Liver (tissue), 3 donors: ENCODE measurements at regions not wholly inside any gene's neighbourhood (a gene's known extent, or its start where the extent isn't known, plus 50 kb on each side); places are given as distances from the start of the nearest gene placed in this dataset.

Source experiments
- ATF3 ChIP-seq: IDR thresholded peaks from 2 replicates; pipeline ENCODE4 v1.6.1; 2016; ENCODE audit warnings: antibody characterized with exemption
- CTCF ChIP-seq: fragments of 150-350 bp; IDR thresholded peaks from 2 replicates; pipeline ENCODE4 v1.5.1; 2017; ENCODE audit warnings: improper control_type of control experiment, low read depth, low read length; ENCODE audit not compliant: missing input control
- GABPA ChIP-seq, 2 donors: IDR thresholded peaks in 1 of 2; conservative IDR thresholded peaks in 1 of 2; 2 replicates each; pipeline ENCODE4 v1.6.1; 2016; ENCODE audit warnings: antibody characterized with exemption in 2 of 2, mild to moderate bottlenecking in 1 of 2, moderate library complexity in 1 of 2
- MAX ChIP-seq: IDR thresholded peaks from 2 replicates; pipeline ENCODE4 v1.6.1; 2016; ENCODE audit warnings: antibody characterized with exemption
- NR2F2 ChIP-seq: IDR thresholded peaks from 2 replicates; pipeline ENCODE4 v1.6.1; 2016; ENCODE audit warnings: antibody characterized with exemption
- RAD21 ChIP-seq, 2 donors: IDR thresholded peaks; 2 replicates each; pipeline ENCODE4 v1.6.1; 2016; ENCODE audit warnings: antibody characterized with exemption in 2 of 2, mild to moderate bottlenecking in 2 of 2
- YY1 ChIP-seq: IDR thresholded peaks from 2 replicates; pipeline ENCODE4 v1.6.1; 2016; ENCODE audit warnings: antibody characterized with exemption, mild to moderate bottlenecking
- donor health status: healthy.
- donor health status: healthy.

- TF ChIP-seq ATF3 = no peak
- TF ChIP-seq YY1 = no peak
- no peak for TF ChIP-seq CTCF
- no peak for TF ChIP-seq GABPA (IDR thresholded peaks at IDR 0.05 in 1 of 2, conservative IDR thresholded peaks at IDR 0.05 in 1 of 2)
- TF ChIP-seq RAD21 (IDR thresholded peaks at IDR 0.05) = no peak
- TF ChIP-seq NR2F2 = no peak
- no peak for TF ChIP-seq MAX
These were observed 1217.8 kb upstream of the LRRTM3 start for GRCh38 chr10:65708057-65708456.
